GM12878 (cell line): ENCODE measurements at regions not wholly inside any gene's neighbourhood (a gene's known extent, or its start where the extent isn't known, plus 50 kb on each side); places are given as distances from the start of the nearest gene placed in this dataset.

Experiments
- ATAC-seq: fragments of 200-7000 bp; cut with Tn5 transposase; 3 replicates; pipeline ENCODE4 v1.9.1; 2020; ENCODE audit warnings: mild to moderate bottlenecking, moderate library complexity
- BruUV-seq: library from RNA; stranded (reverse); fragments of 400-500 nt; replicated peaks from 2 replicates; lab custom pipeline; 2021; lab: Mats Ljungman, UMichigan
- CTCF ChIA-PET: fragments of 300-600 bp; sonication (Branson Sonifier 250); formaldehyde crosslinking; extraction: SDS; loops from one replicate; lab custom pipeline; 2021; ENCODE audit warnings: inconsistent platforms; lab: Yijun Ruan, JAX
- POLR2A ChIA-PET: fragments of 350-600 bp; formaldehyde crosslinking; extraction: SDS; loops from one replicate; lab custom pipeline; 2021; ENCODE audit warnings: inconsistent platforms; lab: Charles Lee
- RAD21 ChIA-PET: fragments of 300-600 bp; sonication (Branson Sonifier 250); formaldehyde crosslinking; loops from one replicate; lab custom pipeline; 2023; ENCODE audit warnings: antibody characterized with exemption; ENCODE audit not compliant: unreplicated experiment; lab: Charles Lee
- SMC1A ChIA-PET: fragments of 300-600 bp; sonication (Branson Sonifier 250); formaldehyde crosslinking; loops from one replicate; lab custom pipeline; 2023; ENCODE audit not compliant: unreplicated experiment, uncharacterized antibody; lab: Charles Lee
- DNase-seq: peaks from one replicate; pipeline ENCODE4 v3.0.0-alpha.2; 2011; ENCODE audit warnings: low read depth, low spot score
- FAIRE-seq: peaks from 3 replicates; lab custom pipeline; 2011; peaks lifted over from hg19 to GRCh38; lab: Jason Lieb, UNC
- H2AFZ ChIP-seq: 2 replicates; pipeline ENCODE4 v1.6.0; 2011; ENCODE audit warnings: low read depth, low read length, control low read depth; ENCODE audit not compliant: control insufficient read depth
- H3K27ac ChIP-seq: 2 replicates; pipeline ENCODE4 v1.5.1; 2011; ENCODE audit warnings: control low read depth; ENCODE audit not compliant: control insufficient read depth, insufficient read depth
- H3K27me3 ChIP-seq, 2 experiments: replicated peaks in 1 of 2; 2 replicates each; pipeline versions ENCODE4 v1.6.0 to v1.6.1; 2011; ENCODE audit warnings: low read length in 1 of 2; ENCODE audit not compliant: control insufficient read depth in 2 of 2, insufficient read depth in 2 of 2
- H3K36me3 ChIP-seq, 2 experiments: 2 replicates each; pipeline ENCODE4 v1.5.1; 2011; ENCODE audit warnings: low read length in 1 of 2; ENCODE audit not compliant: control insufficient read depth in 2 of 2, insufficient read depth in 2 of 2
- H3K4me1 ChIP-seq: 2 replicates; pipeline ENCODE4 v1.6.1; 2011; ENCODE audit warnings: mild to moderate bottlenecking, low read length, moderate library complexity, mixed read lengths; ENCODE audit not compliant: control insufficient read depth, insufficient read depth
- H3K4me2 ChIP-seq: 2 replicates; pipeline ENCODE4 v1.6.0; 2011; ENCODE audit warnings: control low read depth; ENCODE audit not compliant: control insufficient read depth, insufficient read depth
- H3K4me3 ChIP-seq: fragments of 200-600 bp; sonication (generic); 2 replicates; pipeline ENCODE4 v1.5.1; 2016
- H3K79me2 ChIP-seq: 2 replicates; pipeline ENCODE4 v1.6.0; 2011; ENCODE audit warnings: low read length; ENCODE audit not compliant: control insufficient read depth, insufficient read depth
- H3K9ac ChIP-seq: 2 replicates; pipeline ENCODE4 v1.8.0; 2011; ENCODE audit warnings: low read length, control low read depth, mixed read lengths; ENCODE audit not compliant: control insufficient read depth, insufficient read depth
- H3K9me3 ChIP-seq: replicated peaks from 3 replicates; pipeline ENCODE4 v1.5.1; 2011; ENCODE audit warnings: mild to moderate bottlenecking, low read length; ENCODE audit not compliant: control insufficient read depth, insufficient read depth
- H4K20me1 ChIP-seq: 2 replicates; pipeline ENCODE4 v1.6.0; 2011; ENCODE audit not compliant: control insufficient read depth, insufficient read depth
- CBX5 ChIP-seq: sonication (generic); IDR thresholded peaks from 2 replicates; pipeline ENCODE4 v1.6.1; 2016; ENCODE audit warnings: low read depth, moderate library complexity, mild to moderate bottlenecking, inconsistent platforms
- FOXM1 ChIP-seq: IDR thresholded peaks from 2 replicates; pipeline ENCODE4 v1.6.1; 2012; ENCODE audit warnings: low read depth, mild to moderate bottlenecking, inconsistent platforms, low read length, moderate library complexity
- GABPA ChIP-seq: IDR thresholded peaks from 2 replicates; pipeline ENCODE4 v1.6.1; 2014; ENCODE audit warnings: antibody characterized with exemption, low read depth, mild to moderate bottlenecking, inconsistent platforms
- HDGF ChIP-seq: fragments of 450-650 bp; IDR thresholded peaks from 2 replicates; pipeline ENCODE4 v1.6.1; 2016; ENCODE audit warnings: antibody characterized with exemption
- IKZF1 ChIP-seq: fragments of 450-650 bp; conservative IDR thresholded peaks from 2 replicates; pipeline ENCODE4 v1.6.1; 2017; ENCODE audit warnings: antibody characterized with exemption, mild to moderate bottlenecking
- IRF4 ChIP-seq: IDR thresholded peaks from 2 replicates; pipeline ENCODE4 v1.6.1; 2011; ENCODE audit warnings: low read depth, low read length
- NFYB ChIP-seq: IDR thresholded peaks from 2 replicates; pipeline ENCODE4 v1.6.1; 2011; ENCODE audit warnings: low read depth, mild to moderate bottlenecking, low read length, improper control_type of control experiment, moderate library complexity; ENCODE audit not compliant: insufficient read depth
- NKRF ChIP-seq: fragments of 450-650 bp; conservative IDR thresholded peaks from 2 replicates; pipeline ENCODE4 v1.6.1; 2017; ENCODE audit warnings: mild to moderate bottlenecking, moderate library complexity
- TARDBP ChIP-seq: IDR thresholded peaks from 2 replicates; pipeline ENCODE4 v1.6.1; 2016; ENCODE audit warnings: borderline replicate concordance
- WGBS: methylation state at CpG from one replicate; pipeline ENCODE4 v1.1.6; 2016; ENCODE audit warnings: low lambda C conversion rate; ENCODE audit not compliant: insufficient replicate concordance, insufficient coverage; ENCODE audit errors: missing lambda C conversion rate; 5-methylcytosine and 5-hydroxymethylcytosine counted together
- in situ Hi-C: fragments of 300-500 bp; cut with MboI; formaldehyde crosslinking; loops from 9 replicates; pipeline ENCODE4 v1.14.3; 2018; ENCODE audit warnings: mixed read lengths
- intact Hi-C: fragments of 100-400 bp; cut with micrococcal nuclease; formaldehyde crosslinking; loops from one replicate; pipeline ENCODE4 v1.14.2; 2022; ENCODE audit not compliant: unreplicated experiment

- TF ChIP-seq NKRF: no peak
- TF ChIP-seq IKZF1: no peak
- TF ChIP-seq CBX5: no peak
- TF ChIP-seq FOXM1: no peak
Measured at GRCh38 chr12:124210991-124211577, 83.8 kb upstream of the RFLNA start (continued).

GRCh38 chr12:124211753-124212152 is 83.1 kb upstream of the RFLNA start:
- Histone ChIP-seq H3K27me3 (no peaks in the 10 kb centered on the region), H3K79me2 (no peaks in the 10 kb centered on the region), H3K4me2 (no peak overlapping the region), H4K20me1 (no peaks in the 10 kb centered on the region), H3K9ac (no peak overlapping the region), H3K4me1 (no peaks in the 10 kb centered on the region), H3K4me3 (no peak overlapping the region), H2AFZ (no peak overlapping the region), H3K36me3 (no peaks in the 10 kb centered on the region), H3K9me3 (no peaks in the 10 kb centered on the region; the same call in 2 of the 3 replicates), H3K27ac (no peak overlapping the region)
- CTCF ChIA-PET: interaction anchor here (0.7 to 1.1 kb wide), 2 partner anchors 23 to 89 kb away, joined by 3 read pairs; no protein-coding TSS in a partner anchor
- WGBS: 91% methylated on average over 2 of the region's 2 CpGs
- POLR2A ChIA-PET: no interaction called here
- ATAC-seq (no peak), FAIRE-seq (no peak), DNase-seq (no peak)
- intact Hi-C loops: no loop called here
- SMC1A ChIA-PET: no interaction called here
- RAD21 ChIA-PET: no interaction called here
- in situ Hi-C loops: no loop called here
- BruUV-seq: no TSS peak
- no peak for TF ChIP-seq TARDBP
- TF ChIP-seq HDGF: no peak
- TF ChIP-seq GABPA: no peak
- no peak for TF ChIP-seq NFYB
- TF ChIP-seq IRF4: no peak
